ENCODE measurements at regions not wholly inside any gene's neighbourhood (a gene's known extent, or its start where the extent isn't known, plus 50 kb on each side); places are given as distances from the start of the nearest gene placed in this dataset.

- TF ChIP-seq, protein P1, sequence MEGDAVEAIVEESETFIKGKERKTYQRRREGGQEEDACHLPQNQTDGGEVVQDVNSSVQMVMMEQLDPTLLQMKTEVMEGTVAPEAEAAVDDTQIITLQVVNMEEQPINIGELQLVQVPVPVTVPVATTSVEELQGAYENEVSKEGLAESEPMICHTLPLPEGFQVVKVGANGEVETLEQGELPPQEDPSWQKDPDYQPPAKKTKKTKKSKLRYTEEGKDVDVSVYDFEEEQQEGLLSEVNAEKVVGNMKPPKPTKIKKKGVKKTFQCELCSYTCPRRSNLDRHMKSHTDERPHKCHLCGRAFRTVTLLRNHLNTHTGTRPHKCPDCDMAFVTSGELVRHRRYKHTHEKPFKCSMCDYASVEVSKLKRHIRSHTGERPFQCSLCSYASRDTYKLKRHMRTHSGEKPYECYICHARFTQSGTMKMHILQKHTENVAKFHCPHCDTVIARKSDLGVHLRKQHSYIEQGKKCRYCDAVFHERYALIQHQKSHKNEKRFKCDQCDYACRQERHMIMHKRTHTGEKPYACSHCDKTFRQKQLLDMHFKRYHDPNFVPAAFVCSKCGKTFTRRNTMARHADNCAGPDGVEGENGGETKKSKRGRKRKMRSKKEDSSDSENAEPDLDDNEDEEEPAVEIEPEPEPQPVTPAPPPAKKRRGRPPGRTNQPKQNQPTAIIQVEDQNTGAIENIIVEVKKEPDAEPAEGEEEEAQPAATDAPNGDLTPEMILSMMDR (conservative IDR thresholded peaks at IDR 0.05 in 1 of 2, IDR thresholded peaks at IDR 0.05 in 1 of 2; ENCODE audit: extremely low read depth in 1 of 2, insufficient read depth in 1 of 2, low read depth in 1 of 2, low read length in 2 of 2): no peak
- no peak for TF ChIP-seq EZH2 (IDR thresholded peaks at IDR 0.05; ENCODE audit: borderline replicate concordance, low read length)
Measured at GRCh38 chr9:31541721-31542281, 842.6 kb upstream of the ACO1 start.

Data from mammary epithelial cell (primary cell).